Esophagus squamous epithelium (tissue), 4 donors: ENCODE measurements at regions not wholly inside any gene's neighbourhood (a gene's known extent, or its start where the extent isn't known, plus 50 kb on each side); places are given as distances from the start of the nearest gene placed in this dataset.
A peak's percentile ranks its signal among the peaks of the same experiment; 100 is the strongest.

Source experiments
- CTCF ChIP-seq, 6 experiments: fragments of 450-650 bp in 4 of 6; fragments of 200-600 bp in 2 of 6; sonication (generic) in 2 of 6; IDR thresholded peaks; one replicate each; pipeline ENCODE4 v1.5.1; 2016 to 2019; ENCODE audit warnings: antibody characterized with exemption in 6 of 6, mild to moderate bottlenecking in 4 of 6, moderate library complexity in 4 of 6
- POLR2A ChIP-seq, 4 donors: fragments of 450-650 bp; IDR thresholded peaks; one replicate each; pipeline ENCODE4 v1.6.1; 2017; ENCODE audit warnings: antibody characterized with exemption in 4 of 4, mild to moderate bottlenecking in 4 of 4, moderate library complexity in 3 of 4

- TF ChIP-seq CTCF (IDR thresholded peaks at IDR 0.05): peak in 5 of 6 experiments; percentile 24 to 64 (median 38)
- no peak for TF ChIP-seq POLR2A (IDR thresholded peaks at IDR 0.05)
Measured at GRCh38 chr3:30319713-30320112, 286.7 kb upstream of the TGFBR2 start.
